Left colon (tissue), 2 donors: ENCODE measurements at regions not wholly inside any gene's neighbourhood (a gene's known extent, or its start where the extent isn't known, plus 50 kb on each side); places are given as distances from the start of the nearest gene placed in this dataset.
"Not testable (repeated sequence)": the region's sequence is repeated elsewhere in the genome, so short reads cannot be mapped to it uniquely, and the experiment has no call there.

Experiments used
- ATAC-seq: fragments of 200-7000 bp; cut with Tn5 transposase; one replicate; pipeline ENCODE4 v1.9.1; 2020; ENCODE audit warnings: mild to moderate bottlenecking, moderate library complexity
- DNase-seq, 2 donors: peaks; one replicate each; pipeline ENCODE4 v3.0.0-alpha.2; 2020
- intact Hi-C, 2 donors: fragments of 100-400 bp; cut with DNase I in 1 of 2; cut with micrococcal nuclease in 1 of 2; formaldehyde crosslinking; loops; one replicate each; pipeline versions ENCODE4 v1.11.2 to v1.14.0; 2022; cut with DNase I, micrococcal nuclease
- donor health status: DM: no; HTN: no; CAD: no.
- donor health status: DM: yes; HTN: yes; CAD: no.

- DNase-seq (no peak), ATAC-seq (no peak)
- intact Hi-C loops = no loop called here
These were observed 83.6 kb upstream of the FOXN2 start for GRCh38 chr2:48230834-48231233.

GRCh38 chr2:48232351-48232750 lies 82.1 kb upstream of the FOXN2 start:
- ATAC-seq (no peak), DNase-seq (no peak)
- intact Hi-C loops = no loop called here

- DNase-seq (no peak), ATAC-seq (no peak)
- intact Hi-C loops = no loop called here
These were observed 81.5 kb upstream of the FOXN2 start for GRCh38 chr2:48233005-48233404.

GRCh38 chr2:48233824-48234223 lies 80.7 kb upstream of the FOXN2 start:
- intact Hi-C loops, DNase-seq, ATAC-seq: not testable (repeated sequence)

GRCh38 chr2:48235076-48235475 lies 79.4 kb upstream of the FOXN2 start:
- DNase-seq = no peak
- intact Hi-C loops = no loop called here
- ATAC-seq = no peak

- ATAC-seq = no peak
- intact Hi-C loops = no loop called here
These were observed 76.1 kb upstream of the FOXN2 start for GRCh38 chr2:48238381-48238780.

GRCh38 chr2:48240912-48241311 lies 73.6 kb upstream of the FOXN2 start:
- DNase-seq = no peak
- ATAC-seq = no peak
- intact Hi-C loops = no loop called here

More at GRCh38 chr2:48238381-48238780, 76.1 kb upstream of the FOXN2 start:
- no peak for DNase-seq

- DNase-seq (no peak), ATAC-seq (no peak)
- intact Hi-C loops = no loop called here
These were observed 67.3 kb upstream of the FOXN2 start for GRCh38 chr2:48247206-48247605.

- DNase-seq (no peak), ATAC-seq (no peak)
- intact Hi-C loops = no loop called here
These were observed 66.1 kb upstream of the FOXN2 start for GRCh38 chr2:48248251-48248933.

- ATAC-seq = no peak
- intact Hi-C loops = no loop called here
- no peak for DNase-seq
These were observed 65.5 kb upstream of the FOXN2 start for GRCh38 chr2:48249025-48249424.

GRCh38 chr2:48249631-48250473 lies 64.6 kb upstream of the FOXN2 start:
- ATAC-seq (no peak), DNase-seq (no peak)
- intact Hi-C loops = no loop called here

GRCh38 chr2:48250474-48250844 lies 64.0 kb upstream of the FOXN2 start:
- intact Hi-C loops = no loop called here
- ATAC-seq (no peak), DNase-seq (no peak)

GRCh38 chr2:48250943-48251342 lies 63.5 kb upstream of the FOXN2 start:
- DNase-seq = no peak
- no peak for ATAC-seq
- intact Hi-C loops = no loop called here

- no peak for ATAC-seq
These were observed 62.9 kb upstream of the FOXN2 start for GRCh38 chr2:48251437-48252148.

GRCh38 chr2:48253301-48253700 lies 61.2 kb upstream of the FOXN2 start:
- intact Hi-C loops = no loop called here
- ATAC-seq (no peak), DNase-seq (no peak)

More at GRCh38 chr2:48251437-48252148, 62.9 kb upstream of the FOXN2 start:
- no peak for DNase-seq
- intact Hi-C loops = no loop called here

- intact Hi-C loops = no loop called here
- DNase-seq (no peak), ATAC-seq (no peak)
These were observed 59.6 kb upstream of the FOXN2 start for GRCh38 chr2:48254839-48255238.

GRCh38 chr2:48257456-48257855 lies 57.0 kb upstream of the FOXN2 start:
- intact Hi-C loops = no loop called here
- ATAC-seq = no peak
- no peak for DNase-seq

- no peak for ATAC-seq
- intact Hi-C loops = no loop called here
- no peak for DNase-seq
These were observed 55.9 kb upstream of the FOXN2 start for GRCh38 chr2:48258481-48259149.

GRCh38 chr2:48259811-48260210 lies 54.7 kb upstream of the FOXN2 start:
- DNase-seq (no peak), ATAC-seq (no peak)
- intact Hi-C loops = no loop called here
